NT2/D1 (cell line): ENCODE measurements at regions not wholly inside any gene's neighbourhood (a gene's known extent, or its start where the extent isn't known, plus 50 kb on each side); places are given as distances from the start of the nearest gene placed in this dataset.

Experiments
- DNase-seq: peaks from one replicate; pipeline ENCODE4 v3.0.0-alpha.2; 2011; ENCODE audit warnings: low read depth, low spot score
- H3K27me3 ChIP-seq: 2 replicates; pipeline ENCODE4 v1.6.0; 2011; ENCODE audit warnings: mild to moderate bottlenecking; ENCODE audit not compliant: insufficient read length, insufficient read depth
- H3K36me3 ChIP-seq: 2 replicates; pipeline ENCODE4 v1.6.1; 2011; ENCODE audit warnings: mild to moderate bottlenecking, low read length, mixed read lengths; ENCODE audit not compliant: insufficient read depth, insufficient read length
- H3K4me1 ChIP-seq: 2 replicates; pipeline ENCODE4 v1.5.1; 2011; ENCODE audit not compliant: insufficient read depth, insufficient read length
- H3K4me3 ChIP-seq: 2 replicates; pipeline ENCODE4 v1.5.1; 2011; ENCODE audit warnings: low read depth; ENCODE audit not compliant: insufficient read length
- H3K9ac ChIP-seq: 2 replicates; pipeline ENCODE4 v1.6.0; 2011; ENCODE audit warnings: low read depth; ENCODE audit not compliant: insufficient read length
- H3K9me3 ChIP-seq: 2 replicates; pipeline ENCODE4 v1.5.1; 2011; ENCODE audit warnings: mild to moderate bottlenecking, low read length; ENCODE audit not compliant: insufficient read depth
- SUZ12 ChIP-seq: IDR thresholded peaks from 2 replicates; pipeline ENCODE4 v1.6.1; 2011; ENCODE audit not compliant: insufficient read length, insufficient read depth; ENCODE audit errors: extremely low read depth
- YY1 ChIP-seq: IDR thresholded peaks from 2 replicates; pipeline ENCODE4 v1.6.1; 2011; ENCODE audit not compliant: insufficient read length, insufficient read depth
- ZNF274 ChIP-seq: IDR thresholded peaks from 2 replicates; pipeline ENCODE4 v1.6.1; 2011; ENCODE audit warnings: mild to moderate bottlenecking, low read depth, low read length

DNA sequence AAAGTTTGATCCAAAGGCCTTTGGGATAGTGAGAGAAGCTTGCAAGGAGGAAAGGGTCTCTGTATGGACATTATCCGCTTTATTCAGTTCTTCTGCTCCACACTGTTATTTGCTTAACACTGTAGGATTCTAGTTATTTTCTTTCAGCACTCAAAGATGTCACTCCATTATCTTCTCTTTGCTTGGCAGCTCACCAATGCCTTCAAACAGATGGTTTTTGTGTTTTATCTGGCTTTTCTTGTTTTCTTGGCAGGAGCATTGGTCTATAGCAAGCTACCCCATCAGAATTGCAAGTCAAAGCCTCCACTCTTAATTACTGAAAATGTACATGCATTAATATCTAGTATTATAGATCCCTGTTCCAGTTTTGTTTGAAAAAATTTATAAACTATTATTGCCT, 138.8 kb downstream of the EVA1A start:
- TF ChIP-seq SUZ12 (no peak), ZNF274 (no peak)
- Histone ChIP-seq H3K9me3 (peaks cover 13% of the 10 kb centered on the region; the same call in 1 of the 2 replicates), H3K4me3 (no peak overlapping the region), H3K4me1 (no peaks in the 10 kb centered on the region), H3K9ac (no peak overlapping the region), H3K36me3 (no peaks in the 10 kb centered on the region), H3K27me3 (no peaks in the 10 kb centered on the region)
- DNase-seq = no peak

DNA sequence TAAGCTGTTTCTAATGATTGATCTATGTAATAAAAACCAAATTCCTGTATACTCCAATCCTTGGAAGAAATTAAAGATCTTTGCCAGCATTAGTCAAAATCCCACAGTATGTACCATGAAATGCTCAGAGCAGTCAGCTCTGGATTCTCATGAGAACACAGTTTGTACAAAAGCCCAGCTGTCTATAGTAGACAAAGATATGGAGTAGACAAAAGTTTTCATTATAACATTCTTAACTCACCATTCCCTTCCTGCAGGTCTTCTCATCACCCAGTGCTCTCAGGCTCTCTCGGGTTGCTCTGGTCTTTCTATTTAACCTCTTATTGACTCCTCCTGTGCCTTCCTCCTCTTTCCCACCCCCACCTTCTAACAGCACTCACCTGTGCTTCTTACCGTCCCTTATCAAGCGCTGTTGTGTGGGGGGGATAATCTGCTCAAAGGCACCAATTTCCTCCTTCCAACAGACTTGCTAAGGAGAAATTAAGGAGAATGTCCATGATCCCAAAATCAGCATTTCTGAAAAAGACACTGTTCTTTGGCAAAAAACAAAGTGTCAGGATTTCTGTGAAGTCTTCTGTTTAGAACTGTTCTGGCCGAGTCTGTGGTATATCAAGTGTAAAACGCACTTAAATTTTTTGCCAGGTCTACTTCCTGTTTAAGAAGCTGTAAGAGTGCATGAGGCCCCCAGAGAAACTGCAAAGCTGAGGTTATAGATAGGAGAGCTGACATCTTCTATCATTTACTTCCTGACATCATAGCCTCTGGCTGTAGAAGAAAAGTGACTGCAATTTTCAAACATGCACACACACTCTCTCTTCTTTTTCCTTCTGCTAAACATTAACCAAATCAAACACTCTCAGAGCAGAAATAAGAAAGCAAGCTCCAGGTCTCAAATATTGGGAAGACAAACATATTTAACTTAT, 144.1 kb downstream of the EVA1A start:
- no peak for DNase-seq

DNA sequence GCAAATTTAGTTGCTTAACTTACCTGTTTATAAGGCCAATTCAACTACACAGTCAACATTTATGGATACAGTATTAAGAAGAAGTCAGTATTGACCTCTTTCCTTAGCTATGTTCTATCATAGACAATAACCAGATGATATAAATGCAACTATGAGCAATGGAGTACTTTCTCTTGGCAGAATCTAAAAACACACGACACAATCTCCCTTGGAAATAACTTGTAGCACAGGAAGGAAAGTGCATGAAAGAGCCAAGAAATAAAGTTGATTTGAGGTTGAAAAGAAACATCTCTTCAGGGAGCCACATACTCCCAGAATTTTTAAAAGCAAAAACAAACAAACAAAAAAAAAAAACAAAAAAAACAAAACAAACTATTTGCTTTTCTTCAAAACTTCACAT, 145.0 kb downstream of the EVA1A start:
- H3K36me3 ChIP-seq = no peaks in the 10 kb centered on the region
- TF ChIP-seq ZNF274 (no peak), SUZ12 (no peak), YY1 (no peak)
- no peak for DNase-seq
- H3K27me3 ChIP-seq = no peaks in the 10 kb centered on the region
- peaks cover 2% of the 10 kb centered on the region; the same call in 1 of the 2 replicates for H3K9me3 ChIP-seq
- H3K4me1 ChIP-seq = no peaks in the 10 kb centered on the region
- H3K4me3 ChIP-seq = no peak overlapping the region
- no peak overlapping the region for H3K9ac ChIP-seq

More for the DNA sequence above, 144.1 kb downstream of the EVA1A start:
- no peak overlapping the region for H3K4me3 ChIP-seq
- no peaks in the 10 kb centered on the region for H3K36me3 ChIP-seq
- no peaks in the 10 kb centered on the region for H3K27me3 ChIP-seq
- TF ChIP-seq ZNF274 = no peak
- TF ChIP-seq YY1 = no peak
- no peak for TF ChIP-seq SUZ12
- no peak overlapping the region for H3K9ac ChIP-seq
- H3K4me1 ChIP-seq = no peaks in the 10 kb centered on the region
- no peaks in the 10 kb centered on the region for H3K9me3 ChIP-seq

DNA sequence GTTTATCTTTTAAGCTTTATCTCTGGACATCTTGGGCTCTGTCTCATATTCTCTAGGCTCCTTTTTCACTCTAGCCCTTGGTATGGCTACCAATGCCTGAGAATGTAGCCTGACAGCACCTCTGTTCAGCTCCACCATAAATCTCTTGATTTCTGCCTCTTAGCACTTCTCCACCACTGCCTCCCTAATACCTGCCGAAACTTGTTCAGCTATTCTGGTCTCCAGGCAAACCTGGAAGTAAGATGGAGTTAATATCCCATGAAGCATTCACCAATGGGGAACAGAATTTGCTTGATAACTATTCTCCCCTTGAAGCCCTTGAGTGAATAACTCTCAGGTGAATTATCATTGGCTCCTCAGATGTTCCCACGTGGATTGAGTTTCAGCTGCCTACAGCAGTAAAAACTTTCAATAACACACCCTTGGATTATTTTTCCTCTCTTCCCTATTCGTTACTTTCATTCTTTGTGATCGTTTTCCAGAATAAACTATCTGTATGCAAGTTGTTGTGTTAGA, 145.6 kb downstream of the EVA1A start:
- no peak for TF ChIP-seq ZNF274
- no peak for TF ChIP-seq YY1
- no peak for TF ChIP-seq SUZ12
- Histone ChIP-seq H3K4me1 (no peaks in the 10 kb centered on the region), H3K9ac (no peak overlapping the region), H3K4me3 (no peak overlapping the region), H3K36me3 (no peaks in the 10 kb centered on the region), H3K27me3 (no peaks in the 10 kb centered on the region), H3K9me3 (peaks cover 8% of the 10 kb centered on the region; the same call in 1 of the 2 replicates)
- no peak for DNase-seq

DNA sequence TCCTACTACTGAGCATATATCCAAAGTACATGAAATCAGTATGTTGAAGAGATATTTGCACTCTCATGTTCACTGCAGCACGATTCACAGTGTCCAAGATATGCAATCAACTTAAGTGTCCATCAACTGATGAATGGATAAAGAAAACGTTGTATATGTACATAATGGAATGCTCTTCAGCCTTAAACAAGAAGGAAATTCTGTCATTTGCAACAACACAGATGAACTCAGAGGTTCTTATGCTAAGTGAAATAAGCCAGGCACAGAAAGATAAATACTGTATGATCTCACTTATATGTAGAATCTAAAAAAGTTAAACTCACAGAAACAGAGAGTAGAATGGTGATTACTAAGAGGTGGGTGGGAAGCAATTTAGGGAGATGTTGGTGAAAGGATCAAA, 149.2 kb downstream of the EVA1A start:
- H3K4me3 ChIP-seq = no peak overlapping the region
- no peaks in the 10 kb centered on the region for H3K27me3 ChIP-seq
- H3K36me3 ChIP-seq = no peaks in the 10 kb centered on the region
- TF ChIP-seq ZNF274 = no peak
- TF ChIP-seq YY1 = no peak
- no peak for TF ChIP-seq SUZ12
- no peak for DNase-seq
- peaks cover 16% of the 10 kb centered on the region; the same call in 1 of the 2 replicates for H3K9me3 ChIP-seq
- H3K9ac ChIP-seq = no peak overlapping the region
- H3K4me1 ChIP-seq = no peaks in the 10 kb centered on the region

DNA sequence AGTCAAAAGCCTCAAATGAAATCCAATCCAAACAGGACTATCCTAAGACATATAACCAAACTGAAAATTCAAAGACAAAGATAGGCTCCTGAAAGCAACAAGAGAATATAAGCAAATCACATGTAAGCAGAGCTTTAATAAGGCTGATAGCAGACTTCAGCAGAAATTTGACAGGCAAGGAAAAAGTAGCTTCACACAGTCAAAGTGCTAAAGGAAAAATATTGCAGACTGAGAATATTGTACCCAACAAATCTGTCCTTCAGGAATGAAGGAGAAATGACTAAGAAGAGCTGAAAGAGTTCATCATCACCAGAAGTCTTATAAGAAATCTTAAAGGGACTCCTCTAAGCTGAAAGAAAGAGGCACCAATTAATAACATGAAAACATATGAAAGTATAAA, 150.0 kb downstream of the EVA1A start:
- H3K4me3 ChIP-seq = no peak overlapping the region
- TF ChIP-seq YY1 = no peak
- TF ChIP-seq SUZ12 = no peak
- no peak for TF ChIP-seq ZNF274
- H3K27me3 ChIP-seq = no peaks in the 10 kb centered on the region

DNA sequence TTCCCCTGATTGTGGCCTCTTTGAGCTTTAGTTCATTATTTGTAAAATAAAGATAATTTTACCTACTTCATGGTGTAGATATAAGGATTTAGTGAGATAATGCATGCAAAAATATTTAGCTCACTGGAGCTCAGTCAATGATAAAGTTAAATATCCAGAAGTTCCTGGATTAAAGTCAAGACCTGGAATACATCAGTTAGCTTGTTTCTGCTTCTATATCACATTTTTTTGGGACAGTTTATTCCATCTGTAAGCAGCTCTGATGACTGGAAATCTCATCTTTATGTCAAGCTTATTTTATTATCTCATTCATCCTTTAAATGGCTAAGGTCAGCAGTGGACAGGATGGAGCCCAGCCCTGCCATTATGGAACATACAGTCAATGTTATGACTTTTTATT, 152.0 kb downstream of the EVA1A start:
- H3K9ac ChIP-seq = no peak overlapping the region
- DNase-seq = no peak
- no peaks in the 10 kb centered on the region for H3K27me3 ChIP-seq
- H3K4me1 ChIP-seq = no peaks in the 10 kb centered on the region
- no peaks in the 10 kb centered on the region for H3K36me3 ChIP-seq
- no peak overlapping the region for H3K4me3 ChIP-seq
- no peak for TF ChIP-seq ZNF274
- TF ChIP-seq SUZ12 = no peak
- TF ChIP-seq YY1 = no peak
- H3K9me3 ChIP-seq = peaks cover 16% of the 10 kb centered on the region; the same call in 1 of the 2 replicates

More for the DNA sequence above, 150.0 kb downstream of the EVA1A start:
- Histone ChIP-seq H3K9ac (no peak overlapping the region), H3K36me3 (no peaks in the 10 kb centered on the region), H3K9me3 (peaks cover 16% of the 10 kb centered on the region; the same call in 1 of the 2 replicates), H3K4me1 (no peaks in the 10 kb centered on the region)
- no peak for DNase-seq
